ENCODE measurements at regions not wholly inside any gene's neighbourhood (a gene's known extent, or its start where the extent isn't known, plus 50 kb on each side); places are given as distances from the start of the nearest gene placed in this dataset.

GRCh38 chr2:234571620-234572407 lies 74.9 kb upstream of the ARL4C start:
- H3K27ac ChIP-seq (ENCODE audit: low read depth, low read length): no peak overlapping the region
- ChIA-PET CTCF (interaction anchor here (0.7 to 1.1 kb wide), 2 partner anchors 13 to 40 kb away, joined by 3 read pairs; no protein-coding TSS in a partner anchor), POLR2A (no interaction called here)
- DNase-seq (ENCODE audit: low read depth, low spot score): no peak
- no peaks in the 10 kb centered on the region for H3K9me3 ChIP-seq (ENCODE audit: control insufficient read depth, insufficient read depth, low read length)
- no peaks in the 10 kb centered on the region for H3K27me3 ChIP-seq (ENCODE audit: control insufficient read depth, insufficient read depth, low read length)
- TF ChIP-seq CTCF (IDR thresholded peaks at IDR 0.05; ENCODE audit: low read depth, low read length): no peak
- H3K4me3 ChIP-seq (ENCODE audit: low read depth, low read length): no peak overlapping the region

GRCh38 chr2:234570476-234570875 lies 73.6 kb upstream of the ARL4C start:
- no peak overlapping the region for H3K4me3 ChIP-seq (ENCODE audit: low read depth, low read length)
- ChIA-PET CTCF (no interaction called here), POLR2A (no interaction called here)
- H3K27ac ChIP-seq (ENCODE audit: low read depth, low read length): no peak overlapping the region
- no peak for TF ChIP-seq CTCF (IDR thresholded peaks at IDR 0.05; ENCODE audit: low read depth, low read length)
- no peaks in the 10 kb centered on the region for H3K27me3 ChIP-seq (ENCODE audit: control insufficient read depth, insufficient read depth, low read length)
- DNase-seq (ENCODE audit: low read depth, low spot score): no peak
- H3K9me3 ChIP-seq (ENCODE audit: control insufficient read depth, insufficient read depth, low read length): no peaks in the 10 kb centered on the region

- no peak for TF ChIP-seq CTCF (IDR thresholded peaks at IDR 0.05; ENCODE audit: low read depth, low read length)
- Histone ChIP-seq H3K9me3 (ENCODE audit: control insufficient read depth, insufficient read depth, low read length) (no peaks in the 10 kb centered on the region), H3K27ac (ENCODE audit: low read depth, low read length) (no peak overlapping the region), H3K27me3 (ENCODE audit: control insufficient read depth, insufficient read depth, low read length) (no peaks in the 10 kb centered on the region), H3K4me3 (ENCODE audit: low read depth, low read length) (no peak overlapping the region)
- ChIA-PET POLR2A (no interaction called here), CTCF (no interaction called here)
- no peak for DNase-seq (ENCODE audit: low read depth, low spot score)
Observed at GRCh38 chr2:234569776-234570430, 73.0 kb upstream of the ARL4C start.

- ChIA-PET POLR2A (no interaction called here), CTCF (no interaction called here)
- DNase-seq (ENCODE audit: low read depth, low spot score): no peak
Observed at GRCh38 chr2:234566622-234567021, 69.7 kb upstream of the ARL4C start.

More at GRCh38 chr2:234566622-234567021, 69.7 kb upstream of the ARL4C start:
- TF ChIP-seq CTCF (IDR thresholded peaks at IDR 0.05; ENCODE audit: low read depth, low read length): no peak
- H3K9me3 ChIP-seq (ENCODE audit: control insufficient read depth, insufficient read depth, low read length): no peaks in the 10 kb centered on the region; the same call in 1 of the 2 replicates
- no peaks in the 10 kb centered on the region for H3K27me3 ChIP-seq (ENCODE audit: control insufficient read depth, insufficient read depth, low read length)
- H3K27ac ChIP-seq (ENCODE audit: low read depth, low read length): no peak overlapping the region
- H3K4me3 ChIP-seq (ENCODE audit: low read depth, low read length): no peak overlapping the region

Data from AG04450 (cell line).